ENCODE measurements at regions not wholly inside any gene's neighbourhood (a gene's known extent, or its start where the extent isn't known, plus 50 kb on each side); places are given as distances from the start of the nearest gene placed in this dataset.

DNA sequence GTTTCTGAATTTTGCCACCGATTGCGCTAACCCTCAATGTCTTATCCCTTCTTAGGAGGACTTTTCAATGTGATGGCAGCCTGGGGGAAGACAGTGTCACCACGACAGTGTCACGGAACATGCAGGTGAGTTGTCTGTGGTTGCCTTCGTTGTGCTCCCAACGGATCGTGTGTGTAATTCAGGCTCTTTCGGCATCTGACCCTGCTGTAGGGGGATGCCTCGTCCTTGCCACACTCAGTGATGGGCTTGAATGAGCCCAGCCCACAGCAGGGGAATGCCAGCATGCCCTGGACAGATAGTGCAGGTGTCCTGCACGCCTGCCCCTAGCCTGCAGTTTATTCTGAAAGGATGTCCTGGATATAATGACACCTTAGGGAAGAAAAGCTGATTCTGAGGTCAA lies 123.8 kb upstream of the RTL1 start:
- H3K79me2 ChIP-seq (ENCODE audit: low read length), result no peaks in the 10 kb centered on the region
- no peak for DNase-seq
- H3K9me2 ChIP-seq (replicated peaks; ENCODE audit: insufficient read depth, low read length), result no peaks in the 10 kb centered on the region
- no peaks in the 10 kb centered on the region for H3K36me3 ChIP-seq (replicated peaks; ENCODE audit: insufficient read depth, low read length)
- no peak overlapping the region for H3K9ac ChIP-seq (ENCODE audit: low read length)
- no peaks in the 10 kb centered on the region for H3F3A ChIP-seq (ENCODE audit: insufficient read depth, low read length)
- H2AFZ ChIP-seq (ENCODE audit: low read length), result no peak overlapping the region
- peaks cover 4% of the 10 kb centered on the region; the same call in 1 of the 2 replicates for H3K27me3 ChIP-seq (replicated peaks; ENCODE audit: insufficient read depth, low read length)
- no peak overlapping the region for H3K27ac ChIP-seq (ENCODE audit: low read length)
- no peaks in the 10 kb centered on the region for H4K20me1 ChIP-seq (ENCODE audit: insufficient read depth, low read length)
- no peaks in the 10 kb centered on the region for H3K4me1 ChIP-seq (ENCODE audit: low read length)
- H3K4me3 ChIP-seq (ENCODE audit: low read length), result no peak overlapping the region
- H3K4me2 ChIP-seq (ENCODE audit: low read depth, low read length), result no peak overlapping the region
- TF ChIP-seq, protein P1, sequence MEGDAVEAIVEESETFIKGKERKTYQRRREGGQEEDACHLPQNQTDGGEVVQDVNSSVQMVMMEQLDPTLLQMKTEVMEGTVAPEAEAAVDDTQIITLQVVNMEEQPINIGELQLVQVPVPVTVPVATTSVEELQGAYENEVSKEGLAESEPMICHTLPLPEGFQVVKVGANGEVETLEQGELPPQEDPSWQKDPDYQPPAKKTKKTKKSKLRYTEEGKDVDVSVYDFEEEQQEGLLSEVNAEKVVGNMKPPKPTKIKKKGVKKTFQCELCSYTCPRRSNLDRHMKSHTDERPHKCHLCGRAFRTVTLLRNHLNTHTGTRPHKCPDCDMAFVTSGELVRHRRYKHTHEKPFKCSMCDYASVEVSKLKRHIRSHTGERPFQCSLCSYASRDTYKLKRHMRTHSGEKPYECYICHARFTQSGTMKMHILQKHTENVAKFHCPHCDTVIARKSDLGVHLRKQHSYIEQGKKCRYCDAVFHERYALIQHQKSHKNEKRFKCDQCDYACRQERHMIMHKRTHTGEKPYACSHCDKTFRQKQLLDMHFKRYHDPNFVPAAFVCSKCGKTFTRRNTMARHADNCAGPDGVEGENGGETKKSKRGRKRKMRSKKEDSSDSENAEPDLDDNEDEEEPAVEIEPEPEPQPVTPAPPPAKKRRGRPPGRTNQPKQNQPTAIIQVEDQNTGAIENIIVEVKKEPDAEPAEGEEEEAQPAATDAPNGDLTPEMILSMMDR (IDR thresholded peaks at IDR 0.05; ENCODE audit: low read length), result no peak
- TF ChIP-seq EZH2phosphoT487 (IDR thresholded peaks at IDR 0.05; ENCODE audit: low read length) (no peak), EZH2 (optimal IDR thresholded peaks at IDR 0.05; ENCODE audit: low read depth, low read length) (no peak)
- H3K9me3 ChIP-seq (replicated peaks; ENCODE audit: insufficient read depth, low read length), result no peaks in the 10 kb centered on the region

- peaks cover 6% of the 10 kb centered on the region; the same call in 1 of the 2 replicates for H3K27me3 ChIP-seq (replicated peaks; ENCODE audit: insufficient read depth, low read length)
Observed at GRCh38 chr14:101027966-101028365, 124.4 kb upstream of the RTL1 start.

DNA sequence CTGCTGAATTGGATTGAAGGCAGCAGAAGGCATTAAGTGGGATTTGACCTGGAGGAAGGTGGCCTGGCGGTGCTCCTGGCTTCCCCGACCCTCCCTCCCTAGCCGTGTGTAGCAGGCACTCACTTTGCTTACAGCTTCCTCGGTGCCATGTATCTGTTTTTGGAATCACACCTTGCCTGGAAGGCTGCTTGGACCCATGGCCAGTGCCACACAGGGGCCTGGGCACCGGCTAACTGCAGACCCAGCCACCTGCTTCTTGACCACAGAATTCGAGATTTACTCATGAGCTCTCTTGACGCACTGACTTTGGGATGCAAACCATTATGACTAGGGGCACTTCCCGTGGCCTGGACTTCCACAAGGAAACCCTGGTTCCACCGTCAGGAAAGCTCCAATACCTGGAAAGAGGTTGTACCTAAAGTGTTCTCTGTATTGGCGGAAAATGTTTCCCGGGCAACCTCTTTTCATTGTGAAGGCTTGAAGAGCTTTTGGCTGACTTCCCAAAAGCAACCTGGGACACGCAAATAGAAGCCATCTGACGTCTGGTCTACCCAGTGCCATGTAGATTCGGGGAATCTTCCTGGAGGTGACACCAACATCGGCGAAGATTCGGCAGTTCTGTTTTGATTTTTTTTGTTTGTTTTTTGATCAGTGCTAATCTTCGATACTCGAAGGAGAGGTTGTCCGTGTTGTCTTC lies 125.6 kb upstream of the RTL1 start:
- TF ChIP-seq, protein P1 (IDR thresholded peaks at IDR 0.05; ENCODE audit: low read length), result no peak
- TF ChIP-seq EZH2 (optimal IDR thresholded peaks at IDR 0.05; ENCODE audit: low read depth, low read length), result no peak
- TF ChIP-seq EZH2phosphoT487 (IDR thresholded peaks at IDR 0.05; ENCODE audit: low read length), result no peak
- Histone ChIP-seq H4K20me1 (ENCODE audit: insufficient read depth, low read length) (no peaks in the 10 kb centered on the region), H3K79me2 (ENCODE audit: low read length) (no peaks in the 10 kb centered on the region), H3K27ac (ENCODE audit: low read length) (no peak overlapping the region), H3K27me3 (replicated peaks; ENCODE audit: insufficient read depth, low read length) (peaks cover 17% of the 10 kb centered on the region), H3K9me2 (replicated peaks; ENCODE audit: insufficient read depth, low read length) (no peaks in the 10 kb centered on the region), H3K4me2 (ENCODE audit: low read depth, low read length) (no peak overlapping the region), H3K4me3 (ENCODE audit: low read length) (no peak overlapping the region), H3K9ac (ENCODE audit: low read length) (no peak overlapping the region), H3F3A (ENCODE audit: insufficient read depth, low read length) (no peaks in the 10 kb centered on the region), H3K36me3 (replicated peaks; ENCODE audit: insufficient read depth, low read length) (no peaks in the 10 kb centered on the region), H3K9me3 (replicated peaks; ENCODE audit: insufficient read depth, low read length) (no peaks in the 10 kb centered on the region), H3K4me1 (ENCODE audit: low read length) (no peaks in the 10 kb centered on the region), H2AFZ (ENCODE audit: low read length) (no peak overlapping the region)
- DNase-seq, result no peak

More at GRCh38 chr14:101027966-101028365, 124.4 kb upstream of the RTL1 start:
- DNase-seq, result no peak
- no peaks in the 10 kb centered on the region for H3K9me3 ChIP-seq (replicated peaks; ENCODE audit: insufficient read depth, low read length)
- no peaks in the 10 kb centered on the region for H3K79me2 ChIP-seq (ENCODE audit: low read length)
- H3K4me3 ChIP-seq (ENCODE audit: low read length), result no peak overlapping the region
- no peaks in the 10 kb centered on the region for H4K20me1 ChIP-seq (ENCODE audit: insufficient read depth, low read length)
- H3K4me2 ChIP-seq (ENCODE audit: low read depth, low read length), result no peak overlapping the region
- H3K9me2 ChIP-seq (replicated peaks; ENCODE audit: insufficient read depth, low read length), result no peaks in the 10 kb centered on the region
- TF ChIP-seq EZH2phosphoT487 (IDR thresholded peaks at IDR 0.05; ENCODE audit: low read length) (no peak), EZH2 (optimal IDR thresholded peaks at IDR 0.05; ENCODE audit: low read depth, low read length) (no peak)
- TF ChIP-seq, protein P1 (IDR thresholded peaks at IDR 0.05; ENCODE audit: low read length), result no peak
- H3K9ac ChIP-seq (ENCODE audit: low read length), result no peak overlapping the region
- H3F3A ChIP-seq (ENCODE audit: insufficient read depth, low read length), result no peaks in the 10 kb centered on the region
- no peaks in the 10 kb centered on the region for H3K36me3 ChIP-seq (replicated peaks; ENCODE audit: insufficient read depth, low read length)
- H2AFZ ChIP-seq (ENCODE audit: low read length), result no peak overlapping the region
- H3K27ac ChIP-seq (ENCODE audit: low read length), result no peak overlapping the region
- no peaks in the 10 kb centered on the region for H3K4me1 ChIP-seq (ENCODE audit: low read length)

Measured in MM.1S (cell line).